ENCODE measurements at regions not wholly inside any gene's neighbourhood (a gene's known extent, or its start where the extent isn't known, plus 50 kb on each side); places are given as distances from the start of the nearest gene placed in this dataset.

DNA sequence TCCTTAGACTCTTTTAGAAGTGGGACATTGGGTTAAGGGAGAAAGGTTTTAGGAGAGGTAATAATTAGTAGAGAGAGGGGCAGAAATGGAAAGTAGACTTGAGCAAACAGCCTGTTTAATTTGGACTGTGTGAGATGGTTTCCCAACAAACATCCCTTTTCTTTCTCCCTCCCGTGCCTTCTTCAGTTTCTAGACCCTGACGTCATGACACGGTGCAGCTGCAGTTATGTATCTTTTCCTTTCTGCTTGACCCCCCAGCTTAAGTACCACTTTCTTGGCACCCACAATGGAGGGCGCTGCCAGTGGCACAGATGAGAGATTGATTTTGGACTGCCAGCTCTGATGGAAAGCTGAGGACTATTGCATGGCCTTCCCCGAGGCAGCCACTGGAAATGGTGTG is 86.9 kb upstream of the FAM136A start:
- no peaks in the 10 kb centered on the region for H3K9me3 Mint-ChIP-seq (ENCODE audit: low read depth)
- no peak overlapping the region for H3K4me3 Mint-ChIP-seq (ENCODE audit: low read depth)
- no peak overlapping the region for H3K27ac Mint-ChIP-seq
- no peaks in the 10 kb centered on the region for H3K4me1 Mint-ChIP-seq (ENCODE audit: low read depth)
- no peak for DNase-seq (ENCODE audit: low spot score, unreplicated experiment)
- no peak for TF ChIP-seq CTCF (IDR thresholded peaks at IDR 0.05; ENCODE audit: unreplicated experiment)
- H3K27me3 Mint-ChIP-seq, result no peaks in the 10 kb centered on the region
- H3K36me3 Mint-ChIP-seq (ENCODE audit: insufficient read depth), result no peaks in the 10 kb centered on the region

DNA sequence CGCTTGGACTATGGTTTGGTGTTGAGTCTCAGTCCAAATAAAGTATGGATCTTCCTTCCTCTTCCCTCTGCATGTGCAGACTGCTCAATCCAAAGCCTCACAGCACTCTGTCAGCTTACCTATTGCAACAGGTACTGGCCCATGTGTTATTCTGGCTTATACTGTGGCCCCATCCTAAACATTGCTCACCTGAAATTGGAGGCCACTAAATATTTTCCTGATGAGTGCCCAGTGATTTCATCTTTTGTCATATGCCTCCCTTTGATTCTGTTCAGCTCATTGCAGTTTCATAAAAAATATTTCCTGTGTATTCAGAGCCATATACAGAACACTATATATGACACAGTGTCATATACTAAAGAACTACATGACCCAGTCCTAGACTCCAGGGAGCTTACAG is 86.3 kb upstream of the FAM136A start:
- DNase-seq (ENCODE audit: low spot score, unreplicated experiment), result no peak
- Mint-ChIP-seq H3K9me3 (ENCODE audit: low read depth) (peaks cover 4% of the 10 kb centered on the region), H3K4me1 (ENCODE audit: low read depth) (no peaks in the 10 kb centered on the region), H3K4me3 (ENCODE audit: low read depth) (no peak overlapping the region), H3K36me3 (ENCODE audit: insufficient read depth) (no peaks in the 10 kb centered on the region), H3K27me3 (no peaks in the 10 kb centered on the region), H3K27ac (no peak overlapping the region)
- no peak for TF ChIP-seq CTCF (IDR thresholded peaks at IDR 0.05; ENCODE audit: unreplicated experiment)

DNA sequence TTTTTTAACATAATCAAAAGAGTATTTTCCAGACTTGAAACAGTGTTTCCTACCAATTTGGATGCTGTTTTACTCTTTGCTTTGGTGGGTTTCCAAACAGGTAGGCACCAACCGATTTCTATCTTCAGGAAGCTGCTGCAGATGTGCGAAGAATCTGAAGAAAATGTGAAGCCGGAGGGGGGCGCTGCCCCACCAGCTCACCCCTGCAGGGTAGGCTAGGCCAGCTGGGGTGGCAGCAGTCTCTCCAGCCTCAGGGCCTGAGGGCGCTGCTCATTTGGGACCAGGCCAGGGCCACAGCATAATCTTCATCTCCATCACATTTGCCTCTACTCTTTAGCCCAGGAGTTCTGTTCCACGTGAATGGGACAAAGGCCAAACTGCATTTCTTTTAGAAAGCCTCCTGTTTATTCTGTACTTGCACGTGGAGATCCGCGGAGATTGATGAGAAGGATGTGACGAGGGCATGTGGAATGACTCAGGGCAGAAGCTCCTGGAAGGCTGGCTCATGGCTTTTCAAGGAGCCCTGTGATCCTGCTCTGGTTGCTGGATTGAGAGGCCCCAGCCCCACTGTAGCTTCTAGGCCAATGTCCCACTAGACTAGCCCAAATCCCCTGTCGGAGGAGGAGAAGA is 84.2 kb upstream of the FAM136A start:
- peaks cover 5% of the 10 kb centered on the region for H3K9me3 Mint-ChIP-seq (ENCODE audit: low read depth)
- TF ChIP-seq CTCF (IDR thresholded peaks at IDR 0.05; ENCODE audit: unreplicated experiment), result no peak
- no peaks in the 10 kb centered on the region for H3K4me1 Mint-ChIP-seq (ENCODE audit: low read depth)
- H3K4me3 Mint-ChIP-seq (ENCODE audit: low read depth), result no peak overlapping the region
- H3K27ac Mint-ChIP-seq, result no peak overlapping the region
- H3K36me3 Mint-ChIP-seq (ENCODE audit: insufficient read depth), result no peaks in the 10 kb centered on the region
- no peak for DNase-seq (ENCODE audit: low spot score, unreplicated experiment)
- no peaks in the 10 kb centered on the region for H3K27me3 Mint-ChIP-seq

DNA sequence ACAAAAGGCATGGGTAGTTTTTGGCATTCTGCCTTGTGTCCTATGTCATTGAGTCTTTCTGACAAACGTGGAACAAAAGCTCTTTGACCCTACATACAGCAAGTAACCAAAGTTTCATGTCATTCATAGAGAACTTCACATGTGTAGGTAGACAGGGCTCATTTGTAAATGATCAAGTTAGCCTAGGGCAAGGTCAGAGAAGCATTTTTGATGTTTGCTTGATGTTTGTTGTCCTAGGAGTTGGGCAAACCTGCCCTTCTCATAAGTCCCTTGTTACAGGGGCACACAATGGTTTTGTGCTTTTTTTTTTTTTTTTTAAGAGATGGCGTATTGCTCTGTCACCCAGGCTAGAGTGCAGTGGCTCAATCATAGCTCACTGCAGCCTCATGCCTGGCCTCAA is 83.3 kb upstream of the FAM136A start:
- no peak overlapping the region for H3K4me3 Mint-ChIP-seq (ENCODE audit: low read depth)
- H3K27ac Mint-ChIP-seq, result no peak overlapping the region
- no peaks in the 10 kb centered on the region for H3K4me1 Mint-ChIP-seq (ENCODE audit: low read depth)
- H3K36me3 Mint-ChIP-seq (ENCODE audit: insufficient read depth), result no peaks in the 10 kb centered on the region
- no peak for DNase-seq (ENCODE audit: low spot score, unreplicated experiment)
- TF ChIP-seq CTCF (IDR thresholded peaks at IDR 0.05; ENCODE audit: unreplicated experiment), result no peak
- H3K9me3 Mint-ChIP-seq (ENCODE audit: low read depth), result peaks cover 5% of the 10 kb centered on the region
- H3K27me3 Mint-ChIP-seq, result no peaks in the 10 kb centered on the region

- Mint-ChIP-seq H3K4me3 (ENCODE audit: low read depth) (no peak overlapping the region), H3K27ac (no peak overlapping the region)
These were observed 80.0 kb upstream of the FAM136A start for GRCh38 chr2:70381821-70382220.

More at GRCh38 chr2:70381821-70382220, 80.0 kb upstream of the FAM136A start:
- no peaks in the 10 kb centered on the region for H3K4me1 Mint-ChIP-seq (ENCODE audit: low read depth)
- H3K9me3 Mint-ChIP-seq (ENCODE audit: low read depth), result peaks cover 5% of the 10 kb centered on the region
- TF ChIP-seq CTCF (IDR thresholded peaks at IDR 0.05; ENCODE audit: unreplicated experiment), result no peak
- DNase-seq (ENCODE audit: low spot score, unreplicated experiment), result no peak
- no peaks in the 10 kb centered on the region for H3K36me3 Mint-ChIP-seq (ENCODE audit: insufficient read depth)
- no peaks in the 10 kb centered on the region for H3K27me3 Mint-ChIP-seq

Measured in progenitor cell of endocrine pancreas (in vitro differentiated cells).